Right cardiac atrium (tissue), 5 donors: ENCODE measurements at regions not wholly inside any gene's neighbourhood (a gene's known extent, or its start where the extent isn't known, plus 50 kb on each side); places are given as distances from the start of the nearest gene placed in this dataset.

ENCODE experiments used
- ATAC-seq, 2 donors: fragments of 200-7000 bp; cut with Tn5 transposase; one replicate each; pipeline versions ENCODE4 v1.8.0 to v1.9.1; 2020; ENCODE audit warnings: moderate library complexity in 2 of 2, mild to moderate bottlenecking in 1 of 2
- DNase-seq, 3 donors: peaks; one replicate each; pipeline ENCODE4 v3.0.0-alpha.2; 2020
- H3K27ac ChIP-seq: one replicate; pipeline ENCODE4 v1.5.1; 2013; ENCODE audit warnings: mild to moderate bottlenecking, low read length, control low read depth, moderate library complexity
- H3K27me3 ChIP-seq: one replicate; pipeline ENCODE4 v1.6.1; 2013; ENCODE audit not compliant: control insufficient read depth, insufficient read depth
- H3K4me1 ChIP-seq: one replicate; pipeline ENCODE4 v1.6.1; 2013; ENCODE audit warnings: low read length; ENCODE audit not compliant: control insufficient read depth, insufficient read depth
- H3K4me3 ChIP-seq: one replicate; pipeline ENCODE4 v1.5.1; 2013; ENCODE audit warnings: low read length, control low read depth
- H3K9me3 ChIP-seq: one replicate; pipeline ENCODE4 v1.6.1; 2013; ENCODE audit warnings: low read length; ENCODE audit not compliant: control insufficient read depth
- WGBS: extraction: QIAGEN DNeasy Blood & Tissue Kit; methylation state at CpG from one replicate; pipeline ENCODE4 v1.1.7; 2013; 5-methylcytosine and 5-hydroxymethylcytosine counted together
- intact Hi-C, 4 donors: fragments of 100-400 bp; cut with DNase I; formaldehyde crosslinking; loops; one replicate each; pipeline versions ENCODE4 v1.11.0 to v1.14.0; 2022 to 2023
- donor health status: healthy with polysubstance abuse.
- donor health status: DM: no; HTN: yes; CAD: no.
- donor health status: DM: no; HTN: no; CAD: no.
- donor health status: DM: no; HTN: yes; CAD: no; lungs with severe emphysema.
- donor health status: DM: yes; HTN: yes; CAD: no.

DNA sequence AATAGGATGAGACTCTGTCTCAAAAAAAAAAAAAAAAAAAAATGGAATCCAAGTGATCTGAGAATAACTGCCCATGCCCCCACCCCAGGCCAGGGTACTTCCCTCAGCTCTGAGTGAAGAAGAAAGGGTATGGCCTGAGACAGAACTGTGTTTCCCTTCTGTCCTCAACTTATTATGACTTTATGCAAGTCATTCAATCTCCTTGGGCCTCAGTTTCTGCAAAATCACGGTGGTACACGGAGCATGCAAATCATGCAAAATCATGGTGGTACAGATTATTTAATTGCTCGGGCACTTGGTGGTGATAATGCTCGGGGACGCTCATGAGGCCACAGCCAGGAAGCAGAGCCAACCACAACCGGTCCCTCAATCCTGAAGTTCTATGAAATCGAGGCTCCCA is 56.5 kb upstream of the TBX3 start:
- no peak overlapping the region for H3K27ac ChIP-seq
- no peaks in the 10 kb centered on the region for H3K9me3 ChIP-seq
- intact Hi-C loops, result no loop called here
- no peak overlapping the region for H3K4me3 ChIP-seq
- no peaks in the 10 kb centered on the region for H3K27me3 ChIP-seq
- DNase-seq, result no peak
- ATAC-seq, result no peak
- WGBS, result 87% methylated on average over 7 of the region's 7 CpGs
- no peaks in the 10 kb centered on the region for H3K4me1 ChIP-seq

DNA sequence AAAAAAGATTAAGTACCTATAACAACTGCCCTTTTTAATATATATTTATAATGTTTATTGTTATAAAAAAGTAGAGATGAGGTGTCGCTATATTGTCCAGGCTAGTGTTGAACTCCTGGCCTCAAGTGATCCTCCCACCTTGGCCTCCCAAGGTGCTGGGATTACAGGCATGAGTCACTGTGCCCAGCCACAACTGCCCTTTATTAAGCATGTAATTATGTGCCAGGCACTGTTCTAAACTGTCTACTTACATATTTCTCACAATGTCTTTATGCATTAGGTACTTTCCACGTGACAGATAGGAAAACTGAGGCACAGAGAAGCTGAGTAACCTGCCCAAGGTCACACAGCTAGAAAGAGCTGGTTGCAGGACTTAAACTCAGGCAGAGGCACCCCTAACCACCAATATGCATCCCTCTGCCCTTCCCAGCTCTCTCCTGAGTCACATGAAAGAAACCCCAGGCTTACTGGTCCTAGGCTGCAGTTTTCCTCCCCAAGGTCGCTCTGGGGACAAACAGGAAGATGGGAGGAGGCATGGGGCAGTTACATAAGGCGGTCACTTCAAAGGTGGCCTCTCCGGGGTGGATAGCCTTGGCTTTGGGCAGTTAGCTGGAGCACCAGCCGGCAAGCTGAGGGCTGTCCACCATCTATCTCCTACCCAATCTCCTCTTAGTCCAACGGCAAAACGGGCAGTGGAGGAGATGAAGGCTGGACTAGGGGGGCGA is 54.6 kb upstream of the TBX3 start:
- Histone ChIP-seq H3K27ac (no peak overlapping the region), H3K4me1 (no peaks in the 10 kb centered on the region), H3K27me3 (no peaks in the 10 kb centered on the region), H3K4me3 (no peak overlapping the region), H3K9me3 (no peaks in the 10 kb centered on the region)
- 76% methylated on average over 9 of the region's 9 CpGs for WGBS
- ATAC-seq (no peak), DNase-seq (no peak)
- intact Hi-C loops, result no loop called here

DNA sequence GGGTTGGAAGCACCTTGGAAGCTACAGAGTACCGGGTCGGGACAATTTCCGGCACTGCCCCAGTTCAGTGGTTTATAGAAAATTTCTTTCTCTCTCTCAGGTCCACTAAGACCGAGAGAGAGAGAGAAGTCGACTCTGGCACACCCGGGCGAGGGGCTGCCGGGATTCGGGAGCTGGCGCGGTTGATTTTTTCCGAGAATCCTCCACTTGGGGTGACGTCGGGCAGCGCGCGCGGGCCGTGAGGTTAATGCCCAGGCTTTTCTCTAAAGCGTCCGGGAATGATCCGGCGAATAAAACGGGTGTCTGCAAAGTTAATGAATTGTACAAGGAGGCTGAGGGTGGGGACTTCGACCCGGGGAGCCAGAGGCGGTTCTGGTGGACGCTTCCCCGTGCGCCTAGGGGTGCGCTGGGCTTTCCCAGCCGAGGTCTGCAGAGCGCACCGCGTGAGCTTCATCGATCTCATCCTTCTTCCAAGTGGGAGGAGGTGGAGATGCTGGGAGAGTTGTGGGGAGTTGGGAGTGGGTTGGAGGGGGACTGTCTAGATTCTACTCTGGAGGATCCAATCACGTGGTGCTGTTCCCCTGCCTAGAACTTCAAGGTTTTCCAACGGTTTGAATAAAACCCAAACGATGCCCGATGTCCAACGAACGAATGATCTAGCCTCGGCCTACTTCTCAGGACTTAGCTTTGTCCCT is 51.9 kb upstream of the TBX3 start:
- H3K4me3 ChIP-seq, result no peak overlapping the region
- H3K4me1 ChIP-seq, result no peaks in the 10 kb centered on the region
- 18% methylated on average over 43 of the region's 43 CpGs for WGBS
- DNase-seq, result no peak
- H3K9me3 ChIP-seq, result no peaks in the 10 kb centered on the region
- no peaks in the 10 kb centered on the region for H3K27me3 ChIP-seq
- no peak overlapping the region for H3K27ac ChIP-seq
- no peak for ATAC-seq
- intact Hi-C loops, result no loop called here

DNA sequence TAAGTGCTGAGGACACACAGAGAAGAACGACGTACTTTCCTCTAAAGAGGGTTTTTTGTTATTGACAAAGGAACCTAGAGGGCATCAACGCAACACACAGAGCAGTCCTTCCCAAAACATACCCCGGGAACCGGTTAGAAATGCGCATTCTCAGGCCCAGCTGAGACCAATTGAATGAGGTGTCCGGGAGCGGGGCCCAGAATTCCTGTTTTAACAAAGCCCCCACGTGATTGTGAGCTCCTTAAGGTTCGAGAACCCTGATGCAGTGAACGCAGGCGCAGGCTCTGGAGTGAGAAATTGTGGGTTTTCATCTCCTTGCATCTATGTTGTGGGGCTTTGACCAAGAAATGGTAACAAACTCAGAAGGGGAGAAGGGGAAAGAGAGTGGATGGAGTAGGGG is 51.0 kb upstream of the TBX3 start:
- 47% methylated on average over 12 of the region's 12 CpGs for WGBS
- H3K27me3 ChIP-seq, result no peaks in the 10 kb centered on the region
- ATAC-seq, result no peak

DNA sequence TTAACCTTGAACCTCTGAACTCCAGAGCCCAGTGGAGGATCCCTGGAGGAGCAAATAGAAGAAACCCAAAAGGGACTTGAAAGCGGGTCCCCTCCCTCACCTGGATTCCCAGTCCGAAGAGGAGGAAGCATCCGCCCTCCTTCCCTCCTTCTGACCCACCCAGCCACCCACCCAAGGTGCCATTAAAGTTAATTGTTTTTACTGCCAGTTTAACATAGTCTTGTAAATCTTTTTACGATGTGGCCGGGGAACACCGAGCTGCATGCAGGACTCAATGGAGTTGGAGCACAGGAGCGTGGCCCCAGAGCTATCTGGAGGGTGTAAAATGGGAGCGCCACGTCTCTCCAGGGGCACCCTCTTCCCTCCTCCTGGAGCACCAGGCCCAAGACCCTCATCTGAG is 49.9 kb upstream of the TBX3 start:
- no peak overlapping the region for H3K4me3 ChIP-seq
- H3K27me3 ChIP-seq, result no peaks in the 10 kb centered on the region
- ATAC-seq, result no peak
- DNase-seq, result no peak
- no peaks in the 10 kb centered on the region for H3K4me1 ChIP-seq
- intact Hi-C loops, result no loop called here
- no peak overlapping the region for H3K27ac ChIP-seq
- 80% methylated on average over 9 of the region's 9 CpGs for WGBS
- H3K9me3 ChIP-seq, result no peaks in the 10 kb centered on the region

More for the DNA sequence above, 51.0 kb upstream of the TBX3 start:
- intact Hi-C loops, result no loop called here
- Histone ChIP-seq H3K4me3 (no peak overlapping the region), H3K9me3 (no peaks in the 10 kb centered on the region), H3K27ac (no peak overlapping the region), H3K4me1 (no peaks in the 10 kb centered on the region)
- no peak for DNase-seq
